ENCODE measurements at regions not wholly inside any gene's neighbourhood (a gene's known extent, or its start where the extent isn't known, plus 50 kb on each side); places are given as distances from the start of the nearest gene placed in this dataset.

- H3K4me1 Mint-ChIP-seq: no peaks in the 10 kb centered on the region
- Histone ChIP-seq H3K9ac (ENCODE audit: insufficient read depth, low read length, poor library complexity, severe bottlenecking) (no peak overlapping the region), H3K27me3 (ENCODE audit: control insufficient read depth in 2 of 2, insufficient read depth in 2 of 2, low read length in 2 of 2) (no peaks in the 10 kb centered on the region), H3K79me2 (ENCODE audit: insufficient read depth, low read length) (no peaks in the 10 kb centered on the region), H3K4me1 (ENCODE audit: control insufficient read depth in 1 of 2, insufficient read depth in 2 of 2, low read length in 2 of 2) (no peaks in the 10 kb centered on the region), H3K9me3 (replicated peaks in 1 of 2; ENCODE audit: control insufficient read depth in 1 of 2, insufficient read depth in 1 of 2, low read length in 2 of 2) (no peaks in the 10 kb centered on the region), H2AFZ (ENCODE audit: insufficient read depth, low read depth, low read length, poor library complexity, severe bottlenecking) (no peak overlapping the region), H4K20me1 (ENCODE audit: insufficient read depth, low read length) (no peaks in the 10 kb centered on the region), H3K36me3 (replicated peaks in 1 of 2; ENCODE audit: control insufficient read depth in 1 of 2, insufficient read depth in 2 of 2, low read length in 2 of 2) (no peaks in the 10 kb centered on the region), H3K27ac (ENCODE audit: low read depth in 1 of 2, low read length in 2 of 2) (no peak overlapping the region), H3K4me2 (replicated peaks; ENCODE audit: extremely low read depth, low read length, poor library complexity, severe bottlenecking) (no peak overlapping the region), H3K4me3 (replicated peaks in 1 of 3; ENCODE audit: low read depth in 2 of 3, low read length in 3 of 3) (no peak overlapping the region)
- no peak overlapping the region for H3K27ac Mint-ChIP-seq
- no CpG with 5 or more reads among the region's 1 CpG for WGBS (ENCODE audit: insufficient coverage)
- H3K4me3 Mint-ChIP-seq: no peak overlapping the region
- no peak for DNase-seq
- H3K9me3 Mint-ChIP-seq: peaks cover 0 to 7% (median 3%) of the 10 kb centered on the region in 7 donors
- no peak for TF ChIP-seq CTCF (IDR thresholded peaks at IDR 0.05)
- intact Hi-C loops (cut with micrococcal nuclease): no loop called here
- H3K36me3 Mint-ChIP-seq: no peaks in the 10 kb centered on the region
- H3K27me3 Mint-ChIP-seq (ENCODE audit: low read depth in 3 of 3): no peaks in the 10 kb centered on the region
These were observed 242.1 kb upstream of the RGPD4 start for GRCh38 chr2:107584577-107584976.

GRCh38 chr2:107585851-107586250 lies 240.8 kb upstream of the RGPD4 start:
- no peak overlapping the region for H3K27ac Mint-ChIP-seq
- no peak for TF ChIP-seq CTCF (IDR thresholded peaks at IDR 0.05)
- Histone ChIP-seq H3K27ac (ENCODE audit: low read depth in 1 of 2, low read length in 2 of 2) (no peak overlapping the region), H4K20me1 (ENCODE audit: insufficient read depth, low read length) (no peaks in the 10 kb centered on the region), H3K9me3 (replicated peaks in 1 of 2; ENCODE audit: control insufficient read depth in 1 of 2, insufficient read depth in 1 of 2, low read length in 2 of 2) (no peaks in the 10 kb centered on the region), H3K27me3 (ENCODE audit: control insufficient read depth in 2 of 2, insufficient read depth in 2 of 2, low read length in 2 of 2) (no peaks in the 10 kb centered on the region), H3K36me3 (replicated peaks in 1 of 2; ENCODE audit: control insufficient read depth in 1 of 2, insufficient read depth in 2 of 2, low read length in 2 of 2) (no peaks in the 10 kb centered on the region), H3K9ac (ENCODE audit: insufficient read depth, low read length, poor library complexity, severe bottlenecking) (no peak overlapping the region), H3K79me2 (ENCODE audit: insufficient read depth, low read length) (no peaks in the 10 kb centered on the region), H3K4me1 (ENCODE audit: control insufficient read depth in 1 of 2, insufficient read depth in 2 of 2, low read length in 2 of 2) (no peaks in the 10 kb centered on the region), H3K4me3 (replicated peaks in 1 of 3; ENCODE audit: low read depth in 2 of 3, low read length in 3 of 3) (no peak overlapping the region), H3K4me2 (replicated peaks; ENCODE audit: extremely low read depth, low read length, poor library complexity, severe bottlenecking) (no peak overlapping the region), H2AFZ (ENCODE audit: insufficient read depth, low read depth, low read length, poor library complexity, severe bottlenecking) (no peak overlapping the region)
- 83% methylated on average over 1 of the region's 3 CpGs for WGBS (ENCODE audit: insufficient coverage)
- intact Hi-C loops (cut with micrococcal nuclease): no loop called here
- no peaks in the 10 kb centered on the region for H3K4me1 Mint-ChIP-seq
- no peaks in the 10 kb centered on the region for H3K27me3 Mint-ChIP-seq (ENCODE audit: low read depth in 3 of 3)
- no peak for DNase-seq
- no peak overlapping the region for H3K4me3 Mint-ChIP-seq
- H3K36me3 Mint-ChIP-seq: no peaks in the 10 kb centered on the region
- peaks cover 0 to 9% (median 3%) of the 10 kb centered on the region in 7 donors for H3K9me3 Mint-ChIP-seq

Measured in CD14-positive monocyte (primary cell).